Neural crest cell (in vitro differentiated cells): ENCODE measurements at regions not wholly inside any gene's neighbourhood (a gene's known extent, or its start where the extent isn't known, plus 50 kb on each side); places are given as distances from the start of the nearest gene placed in this dataset.

Experiments
- DNase-seq: peaks from one replicate; pipeline ENCODE4 v3.0.0; 2021; ENCODE audit warnings: low read depth, mixed read lengths, low spot score
- H3K27ac Mint-ChIP-seq: one replicate; pipeline ENCODE4 v1.8.0; 2021; ENCODE audit warnings: mild to moderate bottlenecking, mixed read lengths; ENCODE audit not compliant: unreplicated experiment
- H3K27me3 Mint-ChIP-seq: 2 replicates; pipeline ENCODE4 v1.8.0; 2021; ENCODE audit warnings: low read depth, mild to moderate bottlenecking, mixed read lengths
- H3K36me3 Mint-ChIP-seq: 2 replicates; pipeline ENCODE4 v1.8.0; 2021; ENCODE audit warnings: low read depth, mild to moderate bottlenecking, mixed read lengths
- H3K4me1 Mint-ChIP-seq: 2 replicates; pipeline ENCODE4 v1.8.0; 2021; ENCODE audit warnings: mixed read lengths
- H3K4me3 Mint-ChIP-seq: one replicate; pipeline ENCODE4 v1.8.0; 2021; ENCODE audit warnings: mild to moderate bottlenecking, mixed read lengths
- H3K9me3 Mint-ChIP-seq: 2 replicates; pipeline ENCODE4 v1.8.0; 2021; ENCODE audit warnings: mixed read lengths
- CTCF ChIP-seq: fragments of 200-600 bp; sonication (generic); conservative IDR thresholded peaks from 2 replicates; pipeline ENCODE4 v1.5.0; 2021; ENCODE audit warnings: antibody characterized with exemption, mild to moderate bottlenecking

DNA sequence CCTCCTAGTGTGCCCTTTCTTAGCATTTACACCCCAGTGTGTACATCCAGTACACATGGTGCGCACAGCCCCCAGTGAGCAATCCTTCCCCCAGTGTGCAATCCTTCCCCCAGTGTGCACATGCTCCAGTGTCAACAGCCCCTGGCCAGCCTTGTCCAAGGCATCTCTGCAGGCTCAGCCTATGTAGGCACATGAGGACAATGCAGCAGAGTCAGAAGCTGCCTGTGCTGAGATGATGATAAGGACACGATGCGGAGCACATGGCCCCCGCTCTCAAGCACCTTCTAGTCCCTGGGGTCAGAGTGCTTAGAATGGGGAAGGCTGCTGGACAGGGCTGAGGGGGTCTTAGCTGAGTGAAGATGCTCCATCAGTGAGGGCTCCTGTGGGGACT, 69.8 kb downstream of the GADD45G start:
- Mint-ChIP-seq H3K27me3 (peaks cover 69% of the 10 kb centered on the region), H3K27ac (no peak overlapping the region)

GRCh38 chr9:89675058-89675742, 70.4 kb downstream of the GADD45G start:
- no peak for TF ChIP-seq CTCF
- Mint-ChIP-seq H3K9me3 (peaks cover 3% of the 10 kb centered on the region), H3K36me3 (peaks cover 2% of the 10 kb centered on the region), H3K27ac (no peak overlapping the region), H3K27me3 (peaks cover 71% of the 10 kb centered on the region), H3K4me1 (peaks cover 69% of the 10 kb centered on the region), H3K4me3 (peak overlapping the region; percentile 16)
- DNase-seq = peak; percentile 48

More for the DNA sequence above, 69.8 kb downstream of the GADD45G start:
- Mint-ChIP-seq H3K4me3 (peak overlapping the region; percentile 16), H3K4me1 (peaks cover 64% of the 10 kb centered on the region), H3K9me3 (peaks cover 3% of the 10 kb centered on the region), H3K36me3 (peaks cover 2% of the 10 kb centered on the region)
- DNase-seq = no peak
- TF ChIP-seq CTCF = no peak

- H3K4me1 Mint-ChIP-seq = peaks cover 71% of the 10 kb centered on the region
- H3K36me3 Mint-ChIP-seq = peaks cover 1% of the 10 kb centered on the region
- H3K4me3 Mint-ChIP-seq = peak overlapping the region; percentile 70
- no peak overlapping the region for H3K27ac Mint-ChIP-seq
- peaks cover 64% of the 10 kb centered on the region for H3K27me3 Mint-ChIP-seq
- DNase-seq = peak; percentile 31
- no peak for TF ChIP-seq CTCF
- H3K9me3 Mint-ChIP-seq = peaks cover 2% of the 10 kb centered on the region
Observed at GRCh38 chr9:89676281-89676680, 71.5 kb downstream of the GADD45G start.

- Mint-ChIP-seq H3K4me3 (peak overlapping the region; percentile 63), H3K9me3 (no peaks in the 10 kb centered on the region), H3K4me1 (peaks cover 71% of the 10 kb centered on the region), H3K27ac (peak overlapping the region; percentile 92), H3K27me3 (peaks cover 65% of the 10 kb centered on the region), H3K36me3 (no peaks in the 10 kb centered on the region)
- peak; percentile 39 for DNase-seq
- no peak for TF ChIP-seq CTCF
Observed at GRCh38 chr9:89677702-89678395, 73.0 kb downstream of the GADD45G start.

DNA sequence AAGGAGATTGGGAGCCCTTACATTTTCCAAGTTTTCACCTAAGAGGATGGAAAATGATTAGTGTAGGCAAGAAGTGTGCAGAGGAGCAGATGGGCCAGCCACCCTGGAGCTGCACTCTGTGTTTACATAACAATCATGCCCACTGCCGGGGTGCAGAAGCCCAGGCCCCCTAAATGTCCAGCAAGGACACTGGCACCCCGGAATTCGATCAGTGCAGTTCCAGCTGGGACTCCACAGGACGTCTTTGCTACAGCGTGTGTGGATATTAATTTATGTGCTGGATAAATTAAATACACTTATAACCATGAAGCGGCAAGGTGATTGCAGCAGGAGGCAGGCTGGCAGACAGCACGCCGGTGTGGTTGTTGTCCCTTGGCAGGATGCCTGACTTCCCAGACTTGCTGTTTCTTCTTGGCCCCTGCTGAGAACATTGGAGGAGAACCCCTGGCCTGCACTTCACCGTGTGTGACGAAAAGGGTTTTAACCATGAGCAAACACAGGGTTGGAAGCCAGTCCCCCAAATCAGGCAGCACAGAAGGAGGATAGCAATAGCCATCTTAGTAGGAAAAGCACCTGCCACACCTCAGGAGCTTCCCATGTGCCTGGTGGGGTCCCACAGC, 73.7 kb downstream of the GADD45G start:
- Mint-ChIP-seq H3K4me1 (peaks cover 68% of the 10 kb centered on the region), H3K4me3 (peak overlapping the region; percentile 63)
- DNase-seq = no peak

More for the DNA sequence above, 73.7 kb downstream of the GADD45G start:
- no peak for TF ChIP-seq CTCF
- H3K27me3 Mint-ChIP-seq = peaks cover 62% of the 10 kb centered on the region
- H3K9me3 Mint-ChIP-seq = no peaks in the 10 kb centered on the region
- H3K27ac Mint-ChIP-seq = peak overlapping the region; percentile 96
- H3K36me3 Mint-ChIP-seq = no peaks in the 10 kb centered on the region
